ENCODE measurements at regions not wholly inside any gene's neighbourhood (a gene's known extent, or its start where the extent isn't known, plus 50 kb on each side); places are given as distances from the start of the nearest gene placed in this dataset.

GRCh38 chr5:3899093-3899492, 303.5 kb downstream of the IRX1 start:
- no peaks in the 10 kb centered on the region for H3K4me1 ChIP-seq (ENCODE audit: control insufficient read depth, insufficient read depth, low read length)
- CTCF ChIA-PET: no interaction called here
- no peaks in the 10 kb centered on the region for H3K36me3 ChIP-seq (ENCODE audit: control insufficient read depth in 2 of 2, insufficient read depth in 1 of 2, low read length in 2 of 2)
- H3K4me3 ChIP-seq (ENCODE audit: low read depth, low read length): no peak overlapping the region
- POLR2A ChIA-PET: no interaction called here
- TF ChIP-seq ZIC2 (tag by site-specific recombination; IDR thresholded peaks at IDR 0.05): no peak
- TF ChIP-seq, protein P1, sequence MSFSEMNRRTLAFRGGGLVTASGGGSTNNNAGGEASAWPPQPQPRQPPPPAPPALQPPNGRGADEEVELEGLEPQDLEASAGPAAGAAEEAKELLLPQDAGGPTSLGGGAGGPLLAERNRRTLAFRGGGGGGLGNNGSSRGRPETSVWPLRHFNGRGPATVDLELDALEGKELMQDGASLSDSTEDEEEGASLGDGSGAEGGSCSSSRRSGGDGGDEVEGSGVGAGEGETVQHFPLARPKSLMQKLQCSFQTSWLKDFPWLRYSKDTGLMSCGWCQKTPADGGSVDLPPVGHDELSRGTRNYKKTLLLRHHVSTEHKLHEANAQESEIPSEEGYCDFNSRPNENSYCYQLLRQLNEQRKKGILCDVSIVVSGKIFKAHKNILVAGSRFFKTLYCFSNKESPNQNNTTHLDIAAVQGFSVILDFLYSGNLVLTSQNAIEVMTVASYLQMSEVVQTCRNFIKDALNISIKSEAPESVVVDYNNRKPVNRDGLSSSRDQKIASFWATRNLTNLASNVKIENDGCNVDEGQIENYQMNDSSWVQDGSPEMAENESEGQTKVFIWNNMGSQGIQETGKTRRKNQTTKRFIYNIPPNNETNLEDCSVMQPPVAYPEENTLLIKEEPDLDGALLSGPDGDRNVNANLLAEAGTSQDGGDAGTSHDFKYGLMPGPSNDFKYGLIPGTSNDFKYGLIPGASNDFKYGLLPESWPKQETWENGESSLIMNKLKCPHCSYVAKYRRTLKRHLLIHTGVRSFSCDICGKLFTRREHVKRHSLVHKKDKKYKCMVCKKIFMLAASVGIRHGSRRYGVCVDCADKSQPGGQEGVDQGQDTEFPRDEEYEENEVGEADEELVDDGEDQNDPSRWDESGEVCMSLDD (tag by site-specific recombination; IDR thresholded peaks at IDR 0.05): no peak
- TF ChIP-seq, protein P2, sequence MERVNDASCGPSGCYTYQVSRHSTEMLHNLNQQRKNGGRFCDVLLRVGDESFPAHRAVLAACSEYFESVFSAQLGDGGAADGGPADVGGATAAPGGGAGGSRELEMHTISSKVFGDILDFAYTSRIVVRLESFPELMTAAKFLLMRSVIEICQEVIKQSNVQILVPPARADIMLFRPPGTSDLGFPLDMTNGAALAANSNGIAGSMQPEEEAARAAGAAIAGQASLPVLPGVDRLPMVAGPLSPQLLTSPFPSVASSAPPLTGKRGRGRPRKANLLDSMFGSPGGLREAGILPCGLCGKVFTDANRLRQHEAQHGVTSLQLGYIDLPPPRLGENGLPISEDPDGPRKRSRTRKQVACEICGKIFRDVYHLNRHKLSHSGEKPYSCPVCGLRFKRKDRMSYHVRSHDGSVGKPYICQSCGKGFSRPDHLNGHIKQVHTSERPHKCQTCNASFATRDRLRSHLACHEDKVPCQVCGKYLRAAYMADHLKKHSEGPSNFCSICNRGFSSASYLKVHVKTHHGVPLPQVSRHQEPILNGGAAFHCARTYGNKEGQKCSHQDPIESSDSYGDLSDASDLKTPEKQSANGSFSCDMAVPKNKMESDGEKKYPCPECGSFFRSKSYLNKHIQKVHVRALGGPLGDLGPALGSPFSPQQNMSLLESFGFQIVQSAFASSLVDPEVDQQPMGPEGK (tag by site-specific recombination; IDR thresholded peaks at IDR 0.05): no peak
- TF ChIP-seq ZNF555 (tag by site-specific recombination; conservative IDR thresholded peaks at IDR 0.05): no peak
- no peak for TF ChIP-seq ZNF473 (tag by site-specific recombination; IDR thresholded peaks at IDR 0.05)
- no peak for TF ChIP-seq ZNF544 (tag by site-specific recombination; IDR thresholded peaks at IDR 0.05)
- TF ChIP-seq ZNF423 (tag by site-specific recombination; IDR thresholded peaks at IDR 0.05): no peak
- TF ChIP-seq ZNF654 (tag by site-specific recombination; IDR thresholded peaks at IDR 0.05; ENCODE audit: low read depth): no peak
- H3K27ac ChIP-seq (ENCODE audit: extremely low read depth, low read depth, low read length): no peak overlapping the region
- H3K9me3 ChIP-seq (ENCODE audit: control insufficient read depth, insufficient read depth, low read depth, low read length): no peaks in the 10 kb centered on the region; the same call in 1 of the 2 replicates

DNA sequence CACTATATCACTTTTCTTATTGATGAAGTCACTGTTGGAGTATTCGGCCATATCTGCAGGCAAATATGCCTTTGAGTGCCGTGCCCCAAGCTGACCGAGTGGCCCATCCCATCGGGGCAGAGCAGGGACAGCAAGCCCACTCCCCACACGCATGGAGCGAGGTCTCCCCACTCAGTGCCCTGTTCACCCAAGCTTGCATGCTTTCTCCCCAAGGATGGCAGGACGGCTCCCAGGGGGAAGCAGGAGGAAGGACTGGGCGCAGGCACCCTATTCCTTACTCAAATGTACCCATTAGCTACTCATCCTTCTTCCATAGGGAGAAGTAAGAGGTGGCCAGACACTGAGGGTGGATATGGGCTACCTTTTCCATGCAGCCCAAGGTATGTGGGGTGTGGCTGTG, 309.0 kb downstream of the IRX1 start:
- ChIA-PET CTCF (no interaction called here), POLR2A (no interaction called here)
- Histone ChIP-seq H3K27ac (ENCODE audit: extremely low read depth, low read depth, low read length) (no peak overlapping the region), H3K4me1 (ENCODE audit: control insufficient read depth, insufficient read depth, low read length) (no peaks in the 10 kb centered on the region), H3K36me3 (ENCODE audit: control insufficient read depth in 2 of 2, insufficient read depth in 1 of 2, low read length in 2 of 2) (no peaks in the 10 kb centered on the region), H3K4me3 (ENCODE audit: low read depth, low read length) (no peak overlapping the region), H3K9me3 (ENCODE audit: control insufficient read depth, insufficient read depth, low read depth, low read length) (no peaks in the 10 kb centered on the region)
- TF ChIP-seq KLF16 (tag by site-specific recombination; IDR thresholded peaks at IDR 0.05) (no peak), SP2 (tag by site-specific recombination; IDR thresholded peaks at IDR 0.05) (no peak), ZNF514 (tag by site-specific recombination; IDR thresholded peaks at IDR 0.05) (no peak), ZBTB49 (tag by site-specific recombination; IDR thresholded peaks at IDR 0.05; ENCODE audit: low read depth) (no peak), ZNF530 (tag by site-specific recombination; IDR thresholded peaks at IDR 0.05; ENCODE audit: low read depth) (no peak), PRDM6 (tag by site-specific recombination; IDR thresholded peaks at IDR 0.05) (no peak), ZNF354C (tag by site-specific recombination; IDR thresholded peaks at IDR 0.05; ENCODE audit: borderline replicate concordance, low read depth) (no peak), GFI1B (tag by site-specific recombination; IDR thresholded peaks at IDR 0.05) (no peak), ZNF23 (tag by site-specific recombination; IDR thresholded peaks at IDR 0.05; ENCODE audit: borderline replicate concordance) (no peak), HOXC10 (CRISPR knock-in tag; IDR thresholded peaks at IDR 0.05) (no peak), ZBTB7A (tag by site-specific recombination; IDR thresholded peaks at IDR 0.05; ENCODE audit: low read depth) (no peak), ZNF211 (tag by site-specific recombination; IDR thresholded peaks at IDR 0.05; ENCODE audit: low read depth) (no peak), HOXA7 (CRISPR knock-in tag; IDR thresholded peaks at IDR 0.05; ENCODE audit: borderline replicate concordance) (no peak), ZNF121 (tag by site-specific recombination; IDR thresholded peaks at IDR 0.05) (no peak), ZNF626 (tag by site-specific recombination; IDR thresholded peaks at IDR 0.05) (no peak), ZNF341 (tag by site-specific recombination; IDR thresholded peaks at IDR 0.05; ENCODE audit: low read depth) (no peak), ZNF544 (tag by site-specific recombination; IDR thresholded peaks at IDR 0.05) (no peak), SETDB1 (IDR thresholded peaks at IDR 0.05; ENCODE audit: insufficient read length, low read length) (no peak), HOXD13 (CRISPR knock-in tag; IDR thresholded peaks at IDR 0.05; ENCODE audit: borderline replicate concordance) (no peak)
- TF ChIP-seq, protein P3, sequence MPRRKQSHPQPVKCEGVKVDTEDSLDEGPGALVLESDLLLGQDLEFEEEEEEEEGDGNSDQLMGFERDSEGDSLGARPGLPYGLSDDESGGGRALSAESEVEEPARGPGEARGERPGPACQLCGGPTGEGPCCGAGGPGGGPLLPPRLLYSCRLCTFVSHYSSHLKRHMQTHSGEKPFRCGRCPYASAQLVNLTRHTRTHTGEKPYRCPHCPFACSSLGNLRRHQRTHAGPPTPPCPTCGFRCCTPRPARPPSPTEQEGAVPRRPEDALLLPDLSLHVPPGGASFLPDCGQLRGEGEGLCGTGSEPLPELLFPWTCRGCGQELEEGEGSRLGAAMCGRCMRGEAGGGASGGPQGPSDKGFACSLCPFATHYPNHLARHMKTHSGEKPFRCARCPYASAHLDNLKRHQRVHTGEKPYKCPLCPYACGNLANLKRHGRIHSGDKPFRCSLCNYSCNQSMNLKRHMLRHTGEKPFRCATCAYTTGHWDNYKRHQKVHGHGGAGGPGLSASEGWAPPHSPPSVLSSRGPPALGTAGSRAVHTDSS (tag by site-specific recombination; IDR thresholded peaks at IDR 0.05): no peak
